ENCODE measurements at regions not wholly inside any gene's neighbourhood (a gene's known extent, or its start where the extent isn't known, plus 50 kb on each side); places are given as distances from the start of the nearest gene placed in this dataset.

DNA sequence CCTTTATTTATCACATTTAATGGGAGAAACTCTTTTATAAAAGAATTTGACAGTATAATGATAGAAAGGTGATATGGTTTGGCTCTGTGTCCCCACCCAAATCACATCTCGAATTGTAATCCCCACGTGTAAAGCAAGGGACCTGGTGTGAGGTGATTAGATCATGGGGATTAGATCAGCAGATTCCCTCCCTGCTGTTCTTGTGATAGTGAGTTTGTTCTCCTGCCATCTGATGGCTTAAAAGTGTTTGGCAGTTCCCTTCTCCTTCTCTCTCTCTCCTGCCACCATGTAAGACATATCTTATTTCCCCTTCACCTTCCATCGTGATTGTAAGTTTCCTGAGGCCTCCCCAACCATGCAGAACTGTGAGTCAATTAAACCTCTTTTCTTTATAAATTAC lies 1110.3 kb downstream of the FLRT2 start:
- intact Hi-C loops (cut with micrococcal nuclease), result no loop called here
- no peak for TF ChIP-seq CTCF (IDR thresholded peaks at IDR 0.05; ENCODE audit: borderline replicate concordance)
- no peak overlapping the region for H3K4me3 ChIP-seq
- no peak for DNase-seq
- no peaks in the 10 kb centered on the region for H3K27me3 ChIP-seq (ENCODE audit: low read depth)
- H3K9me3 ChIP-seq (replicated peaks), result peaks cover 15% of the 10 kb centered on the region
- H3K36me3 ChIP-seq, result no peaks in the 10 kb centered on the region
- H3K4me1 ChIP-seq, result no peaks in the 10 kb centered on the region
- H3K27ac ChIP-seq (replicated peaks), result no peak overlapping the region

- H3K4me3 ChIP-seq, result no peak overlapping the region
- DNase-seq, result no peak
- H3K36me3 ChIP-seq, result no peaks in the 10 kb centered on the region
- H3K27me3 ChIP-seq (ENCODE audit: low read depth), result no peaks in the 10 kb centered on the region
- no peak for TF ChIP-seq CTCF (IDR thresholded peaks at IDR 0.05; ENCODE audit: borderline replicate concordance)
- intact Hi-C loops (cut with micrococcal nuclease), result no loop called here
- H3K4me1 ChIP-seq, result no peaks in the 10 kb centered on the region
- H3K27ac ChIP-seq (replicated peaks), result no peak overlapping the region
- H3K9me3 ChIP-seq (replicated peaks), result peaks cover 15% of the 10 kb centered on the region
Observed at GRCh38 chr14:86639666-86640065, 1109.7 kb downstream of the FLRT2 start.

DNA sequence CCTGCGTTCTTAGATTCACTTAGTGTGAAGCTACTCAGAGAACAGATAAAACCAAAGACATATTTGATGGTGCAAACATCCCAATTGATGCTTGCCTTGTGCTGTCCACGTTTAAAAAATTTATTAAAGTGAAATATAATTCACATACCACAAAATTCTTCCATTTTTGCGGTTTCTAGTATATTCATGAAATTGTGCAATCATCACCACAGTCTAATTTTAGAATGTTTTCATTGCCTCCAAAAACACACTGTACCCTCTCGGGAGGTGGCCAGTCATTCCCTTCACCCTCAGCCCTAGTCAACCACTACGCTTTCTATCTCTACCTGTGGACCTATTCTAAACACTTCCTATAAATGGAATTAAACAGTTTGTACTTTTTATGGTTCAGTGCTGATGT lies 1109.2 kb downstream of the FLRT2 start:
- TF ChIP-seq CTCF (IDR thresholded peaks at IDR 0.05; ENCODE audit: borderline replicate concordance), result no peak
- no peak for DNase-seq
- H3K4me1 ChIP-seq, result no peaks in the 10 kb centered on the region
- peaks cover 15% of the 10 kb centered on the region for H3K9me3 ChIP-seq (replicated peaks)
- no peak overlapping the region for H3K27ac ChIP-seq (replicated peaks)
- intact Hi-C loops (cut with micrococcal nuclease), result no loop called here
- H3K27me3 ChIP-seq (ENCODE audit: low read depth), result no peaks in the 10 kb centered on the region
- H3K4me3 ChIP-seq, result no peak overlapping the region
- H3K36me3 ChIP-seq, result no peaks in the 10 kb centered on the region

DNA sequence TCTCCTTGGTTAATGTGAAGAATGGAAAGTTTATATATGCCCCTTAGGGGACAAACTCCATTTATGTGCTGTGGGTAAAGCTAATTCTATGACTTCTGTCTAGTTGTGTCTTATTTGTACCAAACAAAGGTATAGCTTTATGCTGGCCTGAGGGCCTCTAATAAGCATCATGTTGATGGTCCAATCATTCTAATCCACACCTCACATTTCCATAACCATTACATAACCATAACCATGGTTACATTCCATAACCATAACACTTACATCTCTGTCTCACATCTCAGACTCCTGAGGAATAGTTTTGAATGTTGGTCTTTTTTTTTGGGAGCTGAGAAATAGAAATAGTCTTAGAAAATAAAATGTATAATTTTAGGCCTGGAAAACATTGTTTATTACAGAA lies 1097.1 kb downstream of the FLRT2 start:
- H3K4me1 ChIP-seq, result no peaks in the 10 kb centered on the region
- H3K27ac ChIP-seq (replicated peaks), result no peak overlapping the region
- intact Hi-C loops (cut with micrococcal nuclease), result no loop called here
- TF ChIP-seq CTCF (IDR thresholded peaks at IDR 0.05; ENCODE audit: borderline replicate concordance), result no peak
- H3K9me3 ChIP-seq (replicated peaks), result peaks cover 18% of the 10 kb centered on the region
- H3K4me3 ChIP-seq, result no peak overlapping the region
- no peak for DNase-seq
- no peaks in the 10 kb centered on the region for H3K36me3 ChIP-seq
- H3K27me3 ChIP-seq (ENCODE audit: low read depth), result no peaks in the 10 kb centered on the region

GRCh38 chr14:86626530-86626929 lies 1096.6 kb downstream of the FLRT2 start:
- H3K36me3 ChIP-seq, result no peaks in the 10 kb centered on the region
- H3K9me3 ChIP-seq (replicated peaks), result peaks cover 16% of the 10 kb centered on the region
- no peaks in the 10 kb centered on the region for H3K4me1 ChIP-seq
- intact Hi-C loops (cut with micrococcal nuclease), result no loop called here
- H3K4me3 ChIP-seq, result no peak overlapping the region
- H3K27ac ChIP-seq (replicated peaks), result no peak overlapping the region
- H3K27me3 ChIP-seq (ENCODE audit: low read depth), result no peaks in the 10 kb centered on the region
- no peak for DNase-seq
- no peak for TF ChIP-seq CTCF (IDR thresholded peaks at IDR 0.05; ENCODE audit: borderline replicate concordance)

DNA sequence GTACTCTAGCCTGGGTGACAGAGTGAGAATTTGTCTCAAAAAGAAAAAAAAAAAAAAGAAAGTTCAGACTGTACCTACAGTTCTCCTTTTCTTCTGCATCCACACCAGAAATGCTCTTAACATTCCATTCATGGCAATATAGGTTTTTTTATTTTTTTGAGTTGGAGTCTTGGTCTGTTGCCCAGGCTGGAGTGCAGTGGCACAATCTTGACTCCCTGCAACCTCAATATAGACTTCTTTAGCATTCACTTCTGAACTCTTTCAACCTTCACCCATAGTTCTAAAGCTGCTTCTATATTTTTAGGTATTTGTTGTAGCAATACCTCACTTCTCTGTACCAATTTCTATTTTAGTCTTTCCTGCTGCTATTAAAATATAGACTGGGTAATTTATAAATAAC lies 1095.7 kb downstream of the FLRT2 start:
- no peaks in the 10 kb centered on the region for H3K36me3 ChIP-seq
- TF ChIP-seq CTCF (IDR thresholded peaks at IDR 0.05; ENCODE audit: borderline replicate concordance), result no peak

More for the DNA sequence above, 1095.7 kb downstream of the FLRT2 start:
- Histone ChIP-seq H3K4me3 (no peak overlapping the region), H3K27ac (replicated peaks) (no peak overlapping the region), H3K9me3 (replicated peaks) (peaks cover 7% of the 10 kb centered on the region), H3K4me1 (no peaks in the 10 kb centered on the region), H3K27me3 (ENCODE audit: low read depth) (no peaks in the 10 kb centered on the region)
- DNase-seq, result no peak
- intact Hi-C loops (cut with micrococcal nuclease), result no loop called here
